ENCODE measurements at regions not wholly inside any gene's neighbourhood (a gene's known extent, or its start where the extent isn't known, plus 50 kb on each side); places are given as distances from the start of the nearest gene placed in this dataset.

DNA sequence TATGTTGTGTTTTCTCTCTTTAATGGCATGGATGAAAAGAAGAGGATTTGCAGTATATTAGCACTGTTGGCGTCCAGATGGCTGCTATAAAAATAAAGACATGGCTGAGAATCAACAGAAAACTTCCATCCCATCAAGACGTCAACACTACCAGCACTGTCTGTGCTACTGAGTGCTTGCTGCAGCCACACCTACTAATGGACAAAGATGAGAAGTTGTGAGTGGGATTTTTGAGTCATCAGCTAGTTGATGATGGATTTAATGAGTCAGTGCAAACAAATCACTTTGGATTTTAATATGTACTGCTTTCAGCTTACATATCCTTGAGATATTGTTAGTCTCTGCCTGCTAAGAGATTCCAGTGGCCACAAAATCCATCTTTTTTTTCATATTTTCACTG lies 631.0 kb upstream of the ANKRD30A start:
- intact Hi-C loops (cut with DNase I), result no loop called here
- 54 to 57% methylated on average over 2 of the region's 2 CpGs for WGBS, 2 donors
- no peaks in the 10 kb centered on the region for H3K36me3 ChIP-seq
- H3K27me3 ChIP-seq, result no peaks in the 10 kb centered on the region
- no peak for DNase-seq
- peak overlapping the region in 1 of 4 donors; percentile 31 for H3K27ac ChIP-seq
- no peak for TF ChIP-seq EP300 (IDR thresholded peaks at IDR 0.05)
- TF ChIP-seq POLR2AphosphoS5 (IDR thresholded peaks at IDR 0.05), result peak in 2 of 4 donors; percentile 22 to 34
- H3K4me1 ChIP-seq, result peaks cover 0 to 25% (median 15%) of the 10 kb centered on the region in 4 donors
- H3K9me3 ChIP-seq, result no peaks in the 10 kb centered on the region
- no peak overlapping the region for H3K4me3 ChIP-seq

DNA sequence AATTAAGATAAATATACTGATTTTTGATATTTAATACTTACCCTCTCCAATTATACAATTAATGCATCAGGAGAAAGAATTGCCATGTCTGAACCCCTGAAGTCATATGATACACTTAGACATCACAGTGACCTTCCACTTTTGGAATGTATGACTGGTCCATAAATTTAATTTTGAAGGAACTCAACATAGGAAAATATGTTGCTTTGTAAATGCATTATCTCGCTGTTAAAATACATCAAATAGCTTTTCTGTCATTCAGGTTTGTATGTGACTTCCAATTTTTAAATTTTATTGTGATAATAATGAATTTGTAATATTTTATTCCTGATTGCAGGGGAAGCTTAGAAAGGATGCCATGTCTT lies 631.9 kb upstream of the ANKRD30A start:
- no peak for DNase-seq
- Histone ChIP-seq H3K36me3 (no peaks in the 10 kb centered on the region), H3K9me3 (no peaks in the 10 kb centered on the region), H3K27me3 (no peaks in the 10 kb centered on the region), H3K4me1 (peaks cover 0 to 25% (median 15%) of the 10 kb centered on the region in 4 donors), H3K27ac (peak overlapping the region in 1 of 4 donors; percentile 41), H3K4me3 (no peak overlapping the region)
- 82 to 88% methylated on average over 1 of the region's 1 CpG for WGBS, 2 donors
- no peak for TF ChIP-seq POLR2AphosphoS5 (IDR thresholded peaks at IDR 0.05)
- TF ChIP-seq, protein P1, sequence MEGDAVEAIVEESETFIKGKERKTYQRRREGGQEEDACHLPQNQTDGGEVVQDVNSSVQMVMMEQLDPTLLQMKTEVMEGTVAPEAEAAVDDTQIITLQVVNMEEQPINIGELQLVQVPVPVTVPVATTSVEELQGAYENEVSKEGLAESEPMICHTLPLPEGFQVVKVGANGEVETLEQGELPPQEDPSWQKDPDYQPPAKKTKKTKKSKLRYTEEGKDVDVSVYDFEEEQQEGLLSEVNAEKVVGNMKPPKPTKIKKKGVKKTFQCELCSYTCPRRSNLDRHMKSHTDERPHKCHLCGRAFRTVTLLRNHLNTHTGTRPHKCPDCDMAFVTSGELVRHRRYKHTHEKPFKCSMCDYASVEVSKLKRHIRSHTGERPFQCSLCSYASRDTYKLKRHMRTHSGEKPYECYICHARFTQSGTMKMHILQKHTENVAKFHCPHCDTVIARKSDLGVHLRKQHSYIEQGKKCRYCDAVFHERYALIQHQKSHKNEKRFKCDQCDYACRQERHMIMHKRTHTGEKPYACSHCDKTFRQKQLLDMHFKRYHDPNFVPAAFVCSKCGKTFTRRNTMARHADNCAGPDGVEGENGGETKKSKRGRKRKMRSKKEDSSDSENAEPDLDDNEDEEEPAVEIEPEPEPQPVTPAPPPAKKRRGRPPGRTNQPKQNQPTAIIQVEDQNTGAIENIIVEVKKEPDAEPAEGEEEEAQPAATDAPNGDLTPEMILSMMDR (IDR thresholded peaks at IDR 0.05), result no peak
- TF ChIP-seq POLR2A (IDR thresholded peaks at IDR 0.05), result no peak
- TF ChIP-seq EP300 (IDR thresholded peaks at IDR 0.05), result no peak
- intact Hi-C loops (cut with DNase I), result no loop called here

DNA sequence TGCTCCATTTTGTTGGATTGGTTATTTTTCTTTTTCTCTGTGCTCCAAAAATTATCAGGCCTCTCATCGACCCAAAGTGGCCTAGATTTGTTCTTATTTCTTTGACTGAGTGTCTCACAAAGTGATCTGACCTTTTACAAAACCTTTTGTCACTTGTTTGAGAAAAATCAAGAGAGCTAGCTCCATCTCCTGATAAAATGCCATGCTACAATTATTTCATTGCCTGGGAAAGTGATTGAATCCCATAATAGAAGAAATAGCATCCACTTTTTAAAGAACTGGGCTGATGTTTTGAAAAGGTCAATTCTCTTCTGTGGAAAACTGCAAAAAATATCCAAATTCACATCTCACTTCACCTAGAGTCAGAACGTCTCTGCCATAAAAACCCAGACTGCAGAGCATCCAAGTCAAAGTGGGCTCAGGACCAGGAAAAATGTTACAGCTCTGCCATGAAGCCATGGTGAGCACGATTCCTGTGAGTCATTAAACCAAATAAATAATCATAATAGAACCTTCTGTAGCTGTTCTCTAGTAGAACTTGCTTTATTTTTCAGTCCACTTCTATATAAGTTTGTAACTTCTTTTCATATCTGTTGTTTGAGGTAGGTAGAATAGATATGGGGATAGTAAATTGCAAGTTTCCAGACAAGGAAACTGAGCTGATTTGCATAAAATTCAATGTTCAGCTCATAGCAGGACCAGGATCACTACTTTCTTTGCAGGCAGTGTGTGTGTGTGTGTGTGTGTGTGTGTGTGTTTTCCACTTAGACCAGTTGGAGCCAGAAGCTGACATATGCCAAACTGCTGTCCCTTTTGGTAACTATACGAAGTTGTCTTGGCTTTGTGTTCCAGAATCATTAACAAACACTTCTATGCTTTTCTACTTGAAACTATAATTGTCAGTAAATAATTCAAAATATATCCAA lies 632.5 kb upstream of the ANKRD30A start:
- intact Hi-C loops (cut with DNase I), result no loop called here

DNA sequence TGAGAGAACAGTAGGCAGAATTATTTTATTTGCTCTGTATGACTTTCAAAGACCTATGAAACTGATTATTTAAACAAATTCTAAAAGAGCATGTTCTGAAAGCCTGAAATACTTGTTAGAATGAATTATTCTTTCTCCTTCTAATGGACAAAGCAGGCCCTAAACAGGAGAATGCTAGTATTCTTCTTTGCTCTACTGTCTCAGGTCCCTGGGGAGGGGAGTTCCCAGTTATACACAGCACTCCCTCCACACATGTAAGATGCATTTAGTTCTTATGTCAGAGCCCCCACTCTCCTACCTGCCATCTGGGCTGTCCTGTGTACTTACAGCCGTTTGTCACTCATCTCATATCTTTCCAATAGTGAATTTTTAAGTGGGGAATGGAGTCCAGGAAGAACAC lies 633.5 kb upstream of the ANKRD30A start:
- intact Hi-C loops (cut with DNase I), result no loop called here
- peaks cover 0 to 25% (median 15%) of the 10 kb centered on the region in 4 donors for H3K4me1 ChIP-seq
- no peak for DNase-seq

More for the DNA sequence above, 632.5 kb upstream of the ANKRD30A start:
- H3K27ac ChIP-seq, result peak overlapping the region in 1 of 4 donors; percentile 41
- 51 to 66% methylated on average over 4 of the region's 4 CpGs for WGBS, 2 donors
- no peak for DNase-seq
- no peaks in the 10 kb centered on the region for H3K9me3 ChIP-seq
- H3K4me1 ChIP-seq, result peaks cover 0 to 25% (median 15%) of the 10 kb centered on the region in 4 donors
- H3K4me3 ChIP-seq, result no peak overlapping the region
- TF ChIP-seq, protein P1 (IDR thresholded peaks at IDR 0.05), result no peak
- TF ChIP-seq POLR2A (IDR thresholded peaks at IDR 0.05), result no peak
- no peak for TF ChIP-seq POLR2AphosphoS5 (IDR thresholded peaks at IDR 0.05)
- no peak for TF ChIP-seq EP300 (IDR thresholded peaks at IDR 0.05)
- H3K27me3 ChIP-seq, result no peaks in the 10 kb centered on the region
- no peaks in the 10 kb centered on the region for H3K36me3 ChIP-seq

More for the DNA sequence above, 633.5 kb upstream of the ANKRD30A start:
- Histone ChIP-seq H3K4me3 (no peak overlapping the region), H3K27me3 (no peaks in the 10 kb centered on the region), H3K27ac (no peak overlapping the region), H3K9me3 (no peaks in the 10 kb centered on the region), H3K36me3 (no peaks in the 10 kb centered on the region)
- 49 to 63% methylated on average over 1 of the region's 1 CpG for WGBS, 2 donors
- TF ChIP-seq, protein P1 (IDR thresholded peaks at IDR 0.05), result no peak
- no peak for TF ChIP-seq POLR2A (IDR thresholded peaks at IDR 0.05)
- no peak for TF ChIP-seq EP300 (IDR thresholded peaks at IDR 0.05)
- no peak for TF ChIP-seq POLR2AphosphoS5 (IDR thresholded peaks at IDR 0.05)
